BJ (cell line): ENCODE measurements at regions not wholly inside any gene's neighbourhood (a gene's known extent, or its start where the extent isn't known, plus 50 kb on each side); places are given as distances from the start of the nearest gene placed in this dataset.

Experiments used
- CTCF ChIA-PET: fragments of 350-600 bp; formaldehyde crosslinking; extraction: SDS; loops from one replicate; lab custom pipeline; 2021; ENCODE audit warnings: antibody characterized with exemption, inconsistent platforms; lab: Yijun Ruan, JAX
- POLR2A ChIA-PET: fragments of 300-600 bp; sonication (Branson Sonifier 250); formaldehyde crosslinking; extraction: SDS; loops from one replicate; lab custom pipeline; 2021; ENCODE audit warnings: antibody characterized with exemption; lab: Charles Lee
- DNase-seq: peaks from one replicate; pipeline ENCODE4 v3.0.0-alpha.2; 2011; ENCODE audit warnings: low read depth
- H3K27me3 ChIP-seq: 2 replicates; pipeline ENCODE4 v1.6.0; 2011; ENCODE audit warnings: low read length; ENCODE audit not compliant: control insufficient read depth, insufficient read depth
- H3K36me3 ChIP-seq: 2 replicates; pipeline ENCODE4 v1.5.1; 2011; ENCODE audit warnings: low read length; ENCODE audit not compliant: control insufficient read depth, insufficient read depth
- H3K4me3 ChIP-seq: 2 replicates; pipeline ENCODE4 v1.5.1; 2011; ENCODE audit warnings: low read depth, mild to moderate bottlenecking, control low read depth, low read length
- TF ChIP-seq, protein P1 (sequence below): IDR thresholded peaks from 2 replicates; pipeline ENCODE4 v1.5.1; 2011; ENCODE audit warnings: low read depth, mild to moderate bottlenecking, control low read depth, inconsistent platforms, low read length, moderate library complexity; ENCODE audit not compliant: insufficient read depth

- CTCF ChIA-PET = no interaction called here
- no peaks in the 10 kb centered on the region for H3K27me3 ChIP-seq
- no peak for DNase-seq
- TF ChIP-seq, protein P1, sequence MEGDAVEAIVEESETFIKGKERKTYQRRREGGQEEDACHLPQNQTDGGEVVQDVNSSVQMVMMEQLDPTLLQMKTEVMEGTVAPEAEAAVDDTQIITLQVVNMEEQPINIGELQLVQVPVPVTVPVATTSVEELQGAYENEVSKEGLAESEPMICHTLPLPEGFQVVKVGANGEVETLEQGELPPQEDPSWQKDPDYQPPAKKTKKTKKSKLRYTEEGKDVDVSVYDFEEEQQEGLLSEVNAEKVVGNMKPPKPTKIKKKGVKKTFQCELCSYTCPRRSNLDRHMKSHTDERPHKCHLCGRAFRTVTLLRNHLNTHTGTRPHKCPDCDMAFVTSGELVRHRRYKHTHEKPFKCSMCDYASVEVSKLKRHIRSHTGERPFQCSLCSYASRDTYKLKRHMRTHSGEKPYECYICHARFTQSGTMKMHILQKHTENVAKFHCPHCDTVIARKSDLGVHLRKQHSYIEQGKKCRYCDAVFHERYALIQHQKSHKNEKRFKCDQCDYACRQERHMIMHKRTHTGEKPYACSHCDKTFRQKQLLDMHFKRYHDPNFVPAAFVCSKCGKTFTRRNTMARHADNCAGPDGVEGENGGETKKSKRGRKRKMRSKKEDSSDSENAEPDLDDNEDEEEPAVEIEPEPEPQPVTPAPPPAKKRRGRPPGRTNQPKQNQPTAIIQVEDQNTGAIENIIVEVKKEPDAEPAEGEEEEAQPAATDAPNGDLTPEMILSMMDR = no peak
- H3K4me3 ChIP-seq = no peak overlapping the region
- POLR2A ChIA-PET = no interaction called here
- no peaks in the 10 kb centered on the region for H3K36me3 ChIP-seq
Measured at GRCh38 chr5:25459082-25459481, 814.3 kb upstream of the CDH10 start.

DNA sequence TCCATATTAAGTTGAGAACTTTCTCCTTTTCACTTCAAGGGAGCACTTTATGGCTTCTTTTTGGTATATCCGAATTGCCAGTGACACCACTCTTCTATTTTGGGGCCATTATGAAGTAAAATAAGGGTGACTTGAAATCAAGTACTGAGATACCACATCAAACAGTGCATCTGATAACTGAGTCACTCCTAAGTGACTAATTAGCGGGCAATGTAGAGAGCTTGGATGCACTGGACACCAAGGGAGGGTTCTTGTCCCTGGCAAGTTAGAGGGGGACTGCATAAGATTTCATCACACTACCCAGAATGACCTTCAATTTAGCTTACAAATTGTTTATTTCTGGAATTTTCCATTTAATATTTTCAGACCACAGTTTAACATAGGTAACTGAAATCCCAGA, 813.9 kb upstream of the CDH10 start:
- ChIA-PET POLR2A (no interaction called here), CTCF (no interaction called here)
- TF ChIP-seq, protein P1 = no peak
- no peak for DNase-seq
- Histone ChIP-seq H3K36me3 (no peaks in the 10 kb centered on the region), H3K4me3 (no peak overlapping the region), H3K27me3 (no peaks in the 10 kb centered on the region)

- ChIA-PET CTCF (no interaction called here), POLR2A (no interaction called here)
- Histone ChIP-seq H3K4me3 (no peak overlapping the region), H3K36me3 (no peaks in the 10 kb centered on the region), H3K27me3 (no peaks in the 10 kb centered on the region)
- TF ChIP-seq, protein P1 = no peak
- no peak for DNase-seq
Measured at GRCh38 chr5:25453500-25453899, 808.7 kb upstream of the CDH10 start.

GRCh38 chr5:25451294-25451693, 806.5 kb upstream of the CDH10 start:
- TF ChIP-seq, protein P1 = no peak
- H3K36me3 ChIP-seq = no peaks in the 10 kb centered on the region
- ChIA-PET CTCF (interaction anchor here (0.6 kb wide), 1 partner anchor 40 kb away, joined by 3 read pairs; no protein-coding TSS in a partner anchor), POLR2A (no interaction called here)
- H3K27me3 ChIP-seq = no peaks in the 10 kb centered on the region
- H3K4me3 ChIP-seq = no peak overlapping the region
- DNase-seq = no peak

- ChIA-PET CTCF (no interaction called here), POLR2A (no interaction called here)
- Histone ChIP-seq H3K4me3 (no peak overlapping the region), H3K36me3 (no peaks in the 10 kb centered on the region), H3K27me3 (no peaks in the 10 kb centered on the region)
- TF ChIP-seq, protein P1 = no peak
- DNase-seq = no peak
Measured at GRCh38 chr5:25448646-25449045, 803.9 kb upstream of the CDH10 start.
